ENCODE measurements at regions not wholly inside any gene's neighbourhood (a gene's known extent, or its start where the extent isn't known, plus 50 kb on each side); places are given as distances from the start of the nearest gene placed in this dataset.

GRCh38 chrX:129034196-129034595 is 489.1 kb downstream of the SMARCA1 start:
- peaks cover 0 to 1% (median 0%) of the 10 kb centered on the region in 6 donors for H3K9me3 Mint-ChIP-seq
- peaks cover 4 to 6% (median 4%) of the 10 kb centered on the region in 3 donors for H3K27me3 Mint-ChIP-seq (ENCODE audit: low read depth in 3 of 3)
- no peak overlapping the region for H3K27ac Mint-ChIP-seq
- no peaks in the 10 kb centered on the region for H3K36me3 Mint-ChIP-seq
- no peak for DNase-seq
- H3K4me1 Mint-ChIP-seq, result no peaks in the 10 kb centered on the region
- no peak overlapping the region for H3K4me3 Mint-ChIP-seq

GRCh38 chrX:129026202-129026601 is 497.1 kb downstream of the SMARCA1 start:
- Mint-ChIP-seq H3K4me3 (no peak overlapping the region), H3K27me3 (ENCODE audit: low read depth in 3 of 3) (peaks cover 0 to 5% (median 1%) of the 10 kb centered on the region in 3 donors), H3K9me3 (peaks cover 0 to 2% (median 0%) of the 10 kb centered on the region in 6 donors), H3K27ac (no peak overlapping the region), H3K4me1 (no peaks in the 10 kb centered on the region), H3K36me3 (no peaks in the 10 kb centered on the region)
- no peak for DNase-seq

DNA sequence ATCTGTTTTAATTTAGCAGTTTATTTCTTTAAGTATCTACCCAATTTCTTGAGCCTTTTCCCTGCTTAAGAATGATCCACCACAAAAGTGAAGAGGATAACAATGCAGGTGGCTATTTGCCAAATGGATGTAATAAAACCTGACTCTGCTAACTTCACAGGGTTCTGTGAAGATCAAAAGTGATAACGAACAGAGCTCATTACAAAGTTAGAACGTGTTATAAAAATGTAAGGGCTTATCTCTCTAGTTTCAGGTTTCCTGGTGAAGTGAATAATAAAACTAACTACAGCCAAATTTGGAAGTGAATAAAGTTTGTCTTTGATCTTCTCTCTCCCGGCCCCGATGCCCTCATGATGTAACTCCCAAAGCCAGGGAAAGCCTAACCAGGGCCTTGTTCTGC is 497.9 kb downstream of the SMARCA1 start:
- H3K4me3 Mint-ChIP-seq, result no peak overlapping the region
- peaks cover 0 to 5% (median 1%) of the 10 kb centered on the region in 3 donors for H3K27me3 Mint-ChIP-seq (ENCODE audit: low read depth in 3 of 3)
- peaks cover 0 to 2% (median 0%) of the 10 kb centered on the region in 6 donors for H3K9me3 Mint-ChIP-seq
- no peak for DNase-seq
- H3K27ac Mint-ChIP-seq, result no peak overlapping the region
- no peaks in the 10 kb centered on the region for H3K36me3 Mint-ChIP-seq
- H3K4me1 Mint-ChIP-seq, result no peaks in the 10 kb centered on the region

DNA sequence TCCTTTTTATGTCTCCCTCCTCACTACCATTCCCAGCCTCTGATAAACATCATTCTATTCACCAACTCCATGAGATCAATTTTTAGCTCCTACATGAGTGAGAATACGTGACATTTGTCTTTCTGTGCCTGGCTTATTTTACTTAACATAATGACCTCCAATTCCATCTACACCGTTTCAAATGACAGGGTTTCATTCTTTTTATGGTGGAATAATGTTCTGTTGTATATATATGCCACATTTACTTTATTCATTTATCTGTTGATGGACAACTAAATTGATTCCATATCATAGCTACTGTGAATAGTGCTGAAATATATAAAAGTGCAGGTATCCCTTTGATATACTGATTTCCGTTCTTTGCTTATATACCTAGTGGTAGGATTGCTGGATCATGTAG is 503.9 kb downstream of the SMARCA1 start:
- Mint-ChIP-seq H3K9me3 (peaks cover 0 to 2% (median 0%) of the 10 kb centered on the region in 6 donors), H3K36me3 (no peaks in the 10 kb centered on the region), H3K27me3 (ENCODE audit: low read depth in 3 of 3) (peaks cover 2 to 6% (median 3%) of the 10 kb centered on the region in 3 donors), H3K4me3 (no peak overlapping the region), H3K4me1 (no peaks in the 10 kb centered on the region), H3K27ac (no peak overlapping the region)
- DNase-seq, result no peak

GRCh38 chrX:129015381-129015780 is 507.9 kb downstream of the SMARCA1 start:
- no peaks in the 10 kb centered on the region for H3K4me1 Mint-ChIP-seq
- no peak overlapping the region for H3K4me3 Mint-ChIP-seq
- no peak overlapping the region for H3K27ac Mint-ChIP-seq
- no peaks in the 10 kb centered on the region for H3K9me3 Mint-ChIP-seq
- DNase-seq, result no peak
- H3K27me3 Mint-ChIP-seq (ENCODE audit: low read depth in 3 of 3), result peaks cover 2 to 8% (median 3%) of the 10 kb centered on the region in 3 donors
- H3K36me3 Mint-ChIP-seq, result no peaks in the 10 kb centered on the region

DNA sequence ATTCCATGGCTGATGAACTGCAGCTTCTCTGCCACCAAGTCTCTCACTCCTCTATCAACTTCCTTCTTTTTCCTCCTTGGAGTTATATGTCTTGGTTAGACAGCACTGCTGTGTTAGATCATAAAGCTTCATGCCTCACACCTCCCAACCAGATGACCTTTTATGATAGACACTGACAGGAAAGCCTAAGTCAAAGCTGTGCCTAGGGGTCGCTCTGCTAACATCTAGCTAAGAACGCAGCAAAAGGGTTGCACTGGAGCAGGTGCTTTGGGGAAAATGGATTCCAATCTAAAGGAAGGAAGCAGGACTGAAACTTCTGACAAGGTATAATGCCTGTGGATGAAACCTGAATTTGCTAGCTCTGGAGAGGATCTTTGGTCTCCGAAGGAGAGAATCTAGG is 509.7 kb downstream of the SMARCA1 start:
- Mint-ChIP-seq H3K27me3 (ENCODE audit: low read depth in 3 of 3) (peaks cover 0 to 7% (median 4%) of the 10 kb centered on the region in 3 donors), H3K36me3 (no peaks in the 10 kb centered on the region), H3K27ac (no peak overlapping the region), H3K4me3 (no peak overlapping the region), H3K9me3 (no peaks in the 10 kb centered on the region), H3K4me1 (no peaks in the 10 kb centered on the region)
- DNase-seq, result no peak

GRCh38 chrX:129007631-129008030 is 515.7 kb downstream of the SMARCA1 start:
- H3K27me3 Mint-ChIP-seq (ENCODE audit: low read depth in 3 of 3), result peaks cover 0 to 7% (median 2%) of the 10 kb centered on the region in 3 donors
- peaks cover 0 to 3% (median 0%) of the 10 kb centered on the region in 6 donors for H3K9me3 Mint-ChIP-seq
- DNase-seq, result no peak
- H3K27ac Mint-ChIP-seq, result no peak overlapping the region
- H3K4me1 Mint-ChIP-seq, result no peaks in the 10 kb centered on the region
- H3K4me3 Mint-ChIP-seq, result no peak overlapping the region
- no peaks in the 10 kb centered on the region for H3K36me3 Mint-ChIP-seq

- DNase-seq, result no peak
- H3K27ac Mint-ChIP-seq, result no peak overlapping the region
- peaks cover 0 to 7% (median 2%) of the 10 kb centered on the region in 3 donors for H3K27me3 Mint-ChIP-seq (ENCODE audit: low read depth in 3 of 3)
- no peaks in the 10 kb centered on the region for H3K4me1 Mint-ChIP-seq
- H3K36me3 Mint-ChIP-seq, result no peaks in the 10 kb centered on the region
- H3K9me3 Mint-ChIP-seq, result peaks cover 0 to 3% (median 0%) of the 10 kb centered on the region in 6 donors
- no peak overlapping the region for H3K4me3 Mint-ChIP-seq
Observed at GRCh38 chrX:129006491-129006890, 516.8 kb downstream of the SMARCA1 start.

GRCh38 chrX:129000797-129001196 is 522.5 kb downstream of the SMARCA1 start:
- Mint-ChIP-seq H3K4me1 (no peaks in the 10 kb centered on the region), H3K9me3 (no peaks in the 10 kb centered on the region), H3K4me3 (no peak overlapping the region), H3K27me3 (ENCODE audit: low read depth in 3 of 3) (peaks cover 2 to 8% (median 2%) of the 10 kb centered on the region in 3 donors), H3K36me3 (no peaks in the 10 kb centered on the region), H3K27ac (no peak overlapping the region)
- no peak for DNase-seq

GRCh38 chrX:129000018-129000417 is 523.3 kb downstream of the SMARCA1 start:
- peaks cover 1 to 12% (median 2%) of the 10 kb centered on the region in 3 donors for H3K27me3 Mint-ChIP-seq (ENCODE audit: low read depth in 3 of 3)
- no peak for DNase-seq
- H3K27ac Mint-ChIP-seq, result no peak overlapping the region
- no peaks in the 10 kb centered on the region for H3K36me3 Mint-ChIP-seq
- H3K4me1 Mint-ChIP-seq, result no peaks in the 10 kb centered on the region
- no peaks in the 10 kb centered on the region for H3K9me3 Mint-ChIP-seq
- H3K4me3 Mint-ChIP-seq, result no peak overlapping the region

GRCh38 chrX:128992107-128992971 is 531.0 kb downstream of the SMARCA1 start:
- no peak overlapping the region for H3K27ac Mint-ChIP-seq
- no peak overlapping the region for H3K4me3 Mint-ChIP-seq
- H3K9me3 Mint-ChIP-seq, result peaks cover 0 to 3% (median 0%) of the 10 kb centered on the region in 6 donors
- no peak for DNase-seq
- H3K4me1 Mint-ChIP-seq, result no peaks in the 10 kb centered on the region
- peaks cover 0 to 10% (median 0%) of the 10 kb centered on the region in 3 donors for H3K27me3 Mint-ChIP-seq (ENCODE audit: low read depth in 3 of 3)
- no peaks in the 10 kb centered on the region for H3K36me3 Mint-ChIP-seq

- DNase-seq, result no peak
- Mint-ChIP-seq H3K4me1 (no peaks in the 10 kb centered on the region), H3K4me3 (no peak overlapping the region), H3K36me3 (no peaks in the 10 kb centered on the region), H3K27ac (no peak overlapping the region), H3K9me3 (no peaks in the 10 kb centered on the region), H3K27me3 (ENCODE audit: low read depth in 3 of 3) (peaks cover 0 to 5% (median 2%) of the 10 kb centered on the region in 3 donors)
Observed at GRCh38 chrX:128975745-128976144, 547.5 kb downstream of the SMARCA1 start.

GRCh38 chrX:128973033-128973432 is 550.3 kb downstream of the SMARCA1 start:
- Mint-ChIP-seq H3K4me1 (no peaks in the 10 kb centered on the region), H3K27ac (no peak overlapping the region), H3K27me3 (ENCODE audit: low read depth in 3 of 3) (peaks cover 2 to 3% (median 3%) of the 10 kb centered on the region in 3 donors), H3K9me3 (peaks cover 0 to 1% (median 0%) of the 10 kb centered on the region in 6 donors), H3K4me3 (no peak overlapping the region), H3K36me3 (no peaks in the 10 kb centered on the region)
- no peak for DNase-seq

DNA sequence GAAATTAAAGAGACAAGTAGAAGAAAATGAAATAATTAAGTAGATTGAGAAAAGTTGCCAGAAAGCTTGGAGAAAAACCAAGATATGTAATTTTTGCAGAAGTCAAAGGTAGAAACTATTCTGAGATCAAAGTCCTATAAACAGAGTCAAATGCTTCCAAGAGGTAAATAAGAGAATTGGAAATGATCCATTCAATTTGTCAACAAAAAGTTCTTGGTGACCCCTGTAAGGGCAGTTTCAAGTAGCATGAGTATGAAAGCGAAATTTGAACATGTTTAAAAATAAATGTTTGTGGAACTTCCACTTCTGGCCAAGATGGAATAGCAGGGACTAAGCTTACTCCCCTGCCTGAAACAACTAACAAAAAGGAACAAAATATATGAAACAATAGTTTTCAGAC is 562.0 kb downstream of the SMARCA1 start:
- Mint-ChIP-seq H3K27me3 (ENCODE audit: low read depth in 3 of 3) (peaks cover 1 to 8% (median 1%) of the 10 kb centered on the region in 3 donors), H3K4me3 (no peak overlapping the region), H3K9me3 (peaks cover 0 to 5% (median 0%) of the 10 kb centered on the region in 6 donors), H3K27ac (no peak overlapping the region), H3K4me1 (no peaks in the 10 kb centered on the region), H3K36me3 (no peaks in the 10 kb centered on the region)
- no peak for DNase-seq

Measured in immature natural killer cell (primary cell).